GM11168 (cell line): ENCODE measurements at regions not wholly inside any gene's neighbourhood (a gene's known extent, or its start where the extent isn't known, plus 50 kb on each side); places are given as distances from the start of the nearest gene placed in this dataset.

ENCODE experiments used
- in situ Hi-C: fragments of 300-500 bp; cut with MboI; formaldehyde crosslinking; loops from one replicate; pipeline ENCODE4 v1.12.0; 2022; ENCODE audit warnings: low sequenced_read_pairs; ENCODE audit not compliant: unreplicated experiment

DNA sequence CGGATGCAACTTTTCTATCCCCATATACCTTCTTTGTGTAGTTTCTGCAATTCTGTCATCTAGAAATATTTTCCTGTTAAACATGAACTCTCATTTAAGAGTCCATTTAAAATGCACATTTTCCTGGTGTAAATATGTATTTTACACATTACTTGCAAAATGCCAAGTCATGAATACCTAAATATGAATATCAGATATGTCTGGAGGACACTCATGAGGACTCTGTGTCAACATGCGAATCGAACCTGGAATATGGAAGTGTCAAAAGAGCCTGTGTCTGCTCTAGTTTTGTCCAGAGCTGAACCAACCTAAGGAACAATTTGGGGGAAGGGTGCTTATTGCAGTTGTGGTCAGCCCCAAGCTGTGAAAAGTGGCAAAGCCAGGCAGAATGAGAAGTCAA, 163.7 kb upstream of the CELF2 start:
- in situ Hi-C loops, result no loop called here

- in situ Hi-C loops, result no loop called here
These were observed 162.9 kb upstream of the CELF2 start for GRCh38 chr10:10854725-10855124.

- in situ Hi-C loops, result no loop called here
These were observed 162.5 kb upstream of the CELF2 start for GRCh38 chr10:10855151-10855581.

GRCh38 chr10:10860455-10860976, 157.2 kb upstream of the CELF2 start:
- in situ Hi-C loops, result no loop called here

GRCh38 chr10:10865303-10865702, 152.4 kb upstream of the CELF2 start:
- in situ Hi-C loops, result no loop called here

GRCh38 chr10:10865913-10866312, 151.8 kb upstream of the CELF2 start:
- in situ Hi-C loops, result no loop called here

DNA sequence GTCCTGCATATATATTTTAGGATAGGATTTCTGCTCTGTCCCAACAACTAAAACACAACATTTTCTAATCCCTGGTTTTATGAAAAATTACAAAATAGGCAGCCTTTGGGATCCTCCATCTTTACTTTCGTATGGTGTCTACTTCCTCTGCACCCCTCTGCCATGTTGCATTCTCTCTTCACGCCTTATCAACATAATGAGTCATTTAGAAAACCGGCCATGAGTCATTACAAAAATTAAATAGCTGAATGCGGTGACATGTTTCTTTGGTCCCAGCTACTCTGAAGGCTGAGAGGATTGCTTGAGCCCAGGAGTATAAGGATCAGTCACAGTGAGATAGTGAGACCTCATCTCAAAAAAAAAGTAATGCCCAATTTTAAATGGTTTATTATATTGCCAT, 148.1 kb upstream of the CELF2 start:
- in situ Hi-C loops, result no loop called here

DNA sequence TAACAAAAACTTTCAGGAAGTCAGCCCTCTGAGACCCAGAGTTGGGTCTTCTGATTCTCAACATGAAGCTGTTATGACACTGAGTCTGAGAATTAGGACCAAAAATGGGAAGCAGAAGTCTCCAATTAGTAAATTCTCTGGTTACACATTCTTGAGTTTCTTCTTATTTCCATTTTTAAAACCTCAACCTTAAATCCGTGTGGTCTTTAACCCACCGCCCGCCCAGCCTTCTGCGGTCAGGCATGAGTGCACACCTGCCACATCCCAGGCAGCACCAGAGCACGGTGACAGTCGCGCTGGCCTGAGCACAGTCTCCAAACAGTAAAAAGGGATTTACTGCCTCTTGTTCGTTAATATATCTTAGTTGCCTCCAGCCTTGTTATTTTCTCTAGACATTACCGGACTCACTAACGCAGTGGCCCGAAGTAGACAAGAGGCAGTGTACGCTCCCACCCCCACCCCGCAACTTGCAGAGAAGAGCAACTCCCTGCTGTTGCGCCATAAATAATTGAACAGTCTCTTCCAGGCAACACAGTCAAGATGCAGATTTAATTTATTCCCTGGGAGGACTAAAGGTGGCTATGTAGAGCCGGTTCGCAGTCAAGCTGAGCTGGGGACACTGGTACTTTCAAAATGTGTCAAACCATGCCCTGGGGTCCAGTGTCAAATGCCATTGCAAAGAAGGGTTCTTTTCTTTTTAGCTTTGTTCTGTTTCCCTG, 147.0 kb upstream of the CELF2 start:
- in situ Hi-C loops, result no loop called here

- in situ Hi-C loops, result no loop called here
These were observed 146.3 kb upstream of the CELF2 start for GRCh38 chr10:10871352-10871751.

- in situ Hi-C loops, result no loop called here
These were observed 145.5 kb upstream of the CELF2 start for GRCh38 chr10:10872035-10872673.

- in situ Hi-C loops, result no loop called here
These were observed 144.9 kb upstream of the CELF2 start for GRCh38 chr10:10872764-10873163.

- in situ Hi-C loops, result no loop called here
These were observed 144.4 kb upstream of the CELF2 start for GRCh38 chr10:10873289-10873688.

- in situ Hi-C loops, result no loop called here
These were observed 143.8 kb upstream of the CELF2 start for GRCh38 chr10:10873915-10874314.

- in situ Hi-C loops, result no loop called here
These were observed 138.7 kb upstream of the CELF2 start for GRCh38 chr10:10878963-10879362.

GRCh38 chr10:10881117-10881813, 136.4 kb upstream of the CELF2 start:
- in situ Hi-C loops, result no loop called here

DNA sequence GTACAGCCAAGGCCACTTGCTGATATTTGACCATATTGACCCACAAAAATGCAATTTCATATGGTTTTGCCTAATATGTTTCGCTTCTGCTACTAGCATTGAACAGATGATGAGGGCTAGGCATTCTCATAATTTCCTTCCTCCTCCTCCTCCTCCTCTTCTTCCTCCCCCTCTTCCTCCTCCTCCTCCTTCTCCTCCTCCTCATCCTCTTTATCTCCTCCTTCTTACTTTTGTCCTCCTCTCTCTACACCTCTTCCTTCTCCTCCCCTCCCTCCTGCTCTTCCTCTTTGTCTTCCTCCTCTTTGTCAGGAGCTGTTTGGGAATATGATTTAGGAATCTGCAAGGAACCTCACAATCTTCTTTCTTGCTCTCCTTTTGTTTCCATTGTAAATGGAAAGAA, 133.9 kb upstream of the CELF2 start:
- in situ Hi-C loops, result no loop called here

- in situ Hi-C loops, result no loop called here
These were observed 130.7 kb upstream of the CELF2 start for GRCh38 chr10:10886861-10887531.

DNA sequence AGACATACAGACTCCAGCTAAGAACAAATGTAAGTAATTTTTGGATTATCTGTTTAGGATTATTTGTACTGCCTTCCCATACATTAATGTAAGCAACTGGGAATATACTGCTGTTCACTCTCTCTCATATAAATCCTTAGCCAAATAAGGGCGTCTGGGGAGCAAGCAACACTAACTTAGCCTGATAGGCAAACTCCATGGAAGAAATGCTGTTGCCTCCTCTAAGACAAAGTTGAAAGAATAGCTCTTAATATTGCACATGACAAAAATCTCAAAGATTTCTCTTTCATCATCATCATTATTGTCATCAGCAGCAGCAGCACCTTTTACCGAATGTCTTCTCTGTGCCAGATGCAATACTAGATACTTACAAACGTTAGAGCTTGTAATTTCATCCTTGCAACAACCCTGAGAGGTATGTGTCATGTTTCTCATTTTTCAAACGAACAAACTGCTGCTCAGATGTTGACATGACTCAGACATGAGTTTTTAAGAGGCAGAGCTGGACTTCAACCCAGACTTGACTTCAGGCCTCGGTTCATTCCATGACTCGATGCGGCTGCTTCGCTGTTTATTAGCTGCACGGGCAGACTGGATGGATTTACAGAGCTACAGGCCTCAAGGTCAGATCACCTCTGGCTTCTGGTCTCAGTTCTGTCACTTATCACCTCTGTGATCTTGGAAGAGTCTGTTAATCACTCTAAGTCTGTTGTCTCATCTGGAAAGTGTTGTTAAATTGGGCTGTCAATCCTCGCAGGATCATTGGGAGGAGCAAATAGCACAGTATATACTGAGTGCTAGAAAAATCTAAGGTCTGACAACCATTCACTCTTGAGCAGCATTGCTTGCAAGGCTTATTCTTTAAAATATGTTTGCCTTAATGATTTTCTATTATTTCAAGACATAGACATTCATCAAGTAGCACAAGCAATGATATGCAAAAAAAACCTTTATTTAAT, 126.3 kb upstream of the CELF2 start:
- in situ Hi-C loops, result no loop called here

- in situ Hi-C loops, result no loop called here
These were observed 125.3 kb upstream of the CELF2 start for GRCh38 chr10:10892290-10892875.
